Astrocyte of the cerebellum (primary cell): ENCODE measurements at regions not wholly inside any gene's neighbourhood (a gene's known extent, or its start where the extent isn't known, plus 50 kb on each side); places are given as distances from the start of the nearest gene placed in this dataset.

Source experiments
- DNase-seq: peaks from one replicate; pipeline ENCODE4 v3.0.0-alpha.2; 2011; ENCODE audit warnings: low read depth
- H3K4me3 ChIP-seq: 2 replicates; pipeline ENCODE4 v1.5.1; 2011; ENCODE audit warnings: mild to moderate bottlenecking, low read depth, low read length, moderate library complexity
- CTCF ChIP-seq: IDR thresholded peaks from 2 replicates; pipeline ENCODE4 v1.5.1; 2012; ENCODE audit warnings: low read length, low read depth, moderate library complexity, mild to moderate bottlenecking; ENCODE audit errors: missing control alignments
- in situ Hi-C: cut with HindIII; loops from 2 replicates; pipeline ENCODE4 v1.10.0; 2017; ENCODE audit warnings: low sequenced_read_pairs

- DNase-seq = no peak
- no peak overlapping the region for H3K4me3 ChIP-seq
- no peak for TF ChIP-seq CTCF
- in situ Hi-C loops = no loop called here
These were observed 153.3 kb upstream of the SVIL start for GRCh38 chr10:29788113-29788512.

- no peak for TF ChIP-seq CTCF
- DNase-seq = no peak
- in situ Hi-C loops = no loop called here
These were observed 150.9 kb upstream of the SVIL start for GRCh38 chr10:29785701-29786100.

GRCh38 chr10:29784175-29784773 is 149.5 kb upstream of the SVIL start:
- in situ Hi-C loops = no loop called here
- no peak overlapping the region for H3K4me3 ChIP-seq
- no peak for TF ChIP-seq CTCF
- DNase-seq = peak; percentile 99

More at GRCh38 chr10:29785701-29786100, 150.9 kb upstream of the SVIL start:
- no peak overlapping the region for H3K4me3 ChIP-seq

- TF ChIP-seq CTCF = no peak
- in situ Hi-C loops = no loop called here
These were observed 148.6 kb upstream of the SVIL start for GRCh38 chr10:29783201-29783947.

GRCh38 chr10:29780639-29781038 is 145.9 kb upstream of the SVIL start:
- DNase-seq = no peak
- no peak for TF ChIP-seq CTCF
- in situ Hi-C loops = no loop called here
- no peak overlapping the region for H3K4me3 ChIP-seq

More at GRCh38 chr10:29783201-29783947, 148.6 kb upstream of the SVIL start:
- H3K4me3 ChIP-seq = no peak overlapping the region
- no peak for DNase-seq

GRCh38 chr10:29780096-29780495 is 145.3 kb upstream of the SVIL start:
- DNase-seq = no peak
- TF ChIP-seq CTCF = no peak
- no peak overlapping the region for H3K4me3 ChIP-seq
- in situ Hi-C loops = no loop called here
